ENCODE measurements at regions not wholly inside any gene's neighbourhood (a gene's known extent, or its start where the extent isn't known, plus 50 kb on each side); places are given as distances from the start of the nearest gene placed in this dataset.
"Not testable (repeated sequence)": the region's sequence is repeated elsewhere in the genome, so short reads cannot be mapped to it uniquely, and the experiment has no call there.

GRCh38 chr6:51004380-51004779, 185.7 kb downstream of the TFAP2B start:
- 86% methylated on average over 4 of the region's 4 CpGs for WGBS
- H3K27me3 ChIP-seq (ENCODE audit: control insufficient read depth in 2 of 2, insufficient read depth in 1 of 2, low read length in 1 of 2) = no peaks in the 10 kb centered on the region
- H3K36me3 ChIP-seq (ENCODE audit: control insufficient read depth in 2 of 2, insufficient read depth in 2 of 2, low read length in 1 of 2) = no peaks in the 10 kb centered on the region
- no peak for DNase-seq (ENCODE audit: low read depth in 6 of 9, low spot score in 9 of 9)
- H3K4me1 ChIP-seq (ENCODE audit: control insufficient read depth in 2 of 2, insufficient read depth in 2 of 2, low read length in 2 of 2) = no peaks in the 10 kb centered on the region
- no peaks in the 10 kb centered on the region for H3K9me3 ChIP-seq (ENCODE audit: control insufficient read depth in 2 of 2, insufficient read depth in 1 of 2, low read length in 1 of 2)
- H3K27ac ChIP-seq (ENCODE audit: low read depth in 1 of 2, low read length in 1 of 2) = no peak overlapping the region
- H3K4me3 ChIP-seq (ENCODE audit: low read length in 2 of 2) = no peak overlapping the region

DNA sequence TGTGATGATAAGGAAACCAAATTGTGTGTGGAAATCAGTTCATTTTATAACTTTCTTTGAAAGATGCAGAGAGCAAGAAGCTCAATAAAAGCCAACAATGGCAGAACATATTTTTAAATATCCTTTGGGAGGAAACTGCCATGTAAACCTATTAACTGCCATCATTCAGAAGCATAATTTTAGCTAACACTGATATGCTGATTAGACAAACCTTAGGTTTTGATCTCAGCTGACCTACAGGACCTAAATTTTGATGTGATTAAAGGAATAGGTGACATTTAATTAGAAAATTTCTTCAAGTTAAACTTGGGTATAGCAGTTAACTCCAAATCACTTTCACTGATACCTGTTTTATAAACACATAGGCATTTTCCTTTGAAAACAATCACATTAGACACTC, 187.1 kb downstream of the TFAP2B start:
- no peak for DNase-seq (ENCODE audit: low read depth in 6 of 9, low spot score in 9 of 9)
- no peak overlapping the region for H3K4me3 ChIP-seq (ENCODE audit: low read length in 2 of 2)
- H3K36me3 ChIP-seq (ENCODE audit: control insufficient read depth in 2 of 2, insufficient read depth in 2 of 2, low read length in 1 of 2) = no peaks in the 10 kb centered on the region
- no peaks in the 10 kb centered on the region for H3K27me3 ChIP-seq (ENCODE audit: control insufficient read depth in 2 of 2, insufficient read depth in 1 of 2, low read length in 1 of 2)
- H3K9me3 ChIP-seq (ENCODE audit: control insufficient read depth in 2 of 2, insufficient read depth in 1 of 2, low read length in 1 of 2) = no peaks in the 10 kb centered on the region
- H3K4me1 ChIP-seq (ENCODE audit: control insufficient read depth in 2 of 2, insufficient read depth in 2 of 2, low read length in 2 of 2) = no peaks in the 10 kb centered on the region
- no peak overlapping the region for H3K27ac ChIP-seq (ENCODE audit: low read depth in 1 of 2, low read length in 1 of 2)

DNA sequence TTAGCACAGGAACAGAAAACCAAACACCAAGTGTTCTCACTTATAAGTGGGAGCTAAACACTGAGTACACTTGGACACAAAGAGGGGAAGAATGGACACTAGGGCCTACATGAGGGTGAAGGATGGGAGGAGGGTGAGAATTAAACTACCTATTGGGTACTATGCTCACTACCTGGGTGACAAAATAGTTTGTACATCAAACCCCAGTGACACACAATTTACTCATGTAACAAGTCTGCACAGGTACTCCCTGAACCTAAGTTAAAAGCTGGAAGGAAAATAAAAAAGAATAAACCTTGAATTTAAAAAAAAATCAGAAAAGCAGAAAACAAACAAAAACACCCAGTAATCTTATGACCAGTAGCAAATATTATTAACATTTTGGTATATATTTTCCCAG, 188.6 kb downstream of the TFAP2B start:
- no peaks in the 10 kb centered on the region for H3K36me3 ChIP-seq (ENCODE audit: control insufficient read depth in 2 of 2, insufficient read depth in 2 of 2, low read length in 1 of 2)
- no peak overlapping the region for H3K4me3 ChIP-seq (ENCODE audit: low read length in 2 of 2)
- H3K27ac ChIP-seq (ENCODE audit: low read depth in 1 of 2, low read length in 1 of 2) = no peak overlapping the region
- no peaks in the 10 kb centered on the region for H3K4me1 ChIP-seq (ENCODE audit: control insufficient read depth in 2 of 2, insufficient read depth in 2 of 2, low read length in 2 of 2)
- H3K27me3 ChIP-seq (ENCODE audit: control insufficient read depth in 2 of 2, insufficient read depth in 1 of 2, low read length in 1 of 2) = no peaks in the 10 kb centered on the region
- H3K9me3 ChIP-seq (ENCODE audit: control insufficient read depth in 2 of 2, insufficient read depth in 1 of 2, low read length in 1 of 2) = no peaks in the 10 kb centered on the region
- DNase-seq (ENCODE audit: low read depth in 6 of 9, low spot score in 9 of 9) = no peak

GRCh38 chr6:51008693-51009092, 190.0 kb downstream of the TFAP2B start:
- not testable (repeated sequence) for H3K36me3 ChIP-seq (ENCODE audit: control insufficient read depth in 2 of 2, insufficient read depth in 2 of 2, low read length in 1 of 2); H3K27me3 ChIP-seq (ENCODE audit: control insufficient read depth in 2 of 2, insufficient read depth in 1 of 2, low read length in 1 of 2); H3K4me3 ChIP-seq (ENCODE audit: low read length in 2 of 2); DNase-seq (ENCODE audit: low read depth in 6 of 9, low spot score in 9 of 9); H3K9me3 ChIP-seq (ENCODE audit: control insufficient read depth in 2 of 2, insufficient read depth in 1 of 2, low read length in 1 of 2); H3K4me1 ChIP-seq (ENCODE audit: control insufficient read depth in 2 of 2, insufficient read depth in 2 of 2, low read length in 2 of 2); H3K27ac ChIP-seq (ENCODE audit: low read depth in 1 of 2, low read length in 1 of 2)
- WGBS = 90% methylated on average over 1 of the region's 1 CpG

GRCh38 chr6:51013376-51013775, 194.7 kb downstream of the TFAP2B start:
- no peaks in the 10 kb centered on the region for H3K4me1 ChIP-seq (ENCODE audit: control insufficient read depth in 2 of 2, insufficient read depth in 2 of 2, low read length in 2 of 2)
- no peak for DNase-seq (ENCODE audit: low read depth in 6 of 9, low spot score in 9 of 9)
- no peaks in the 10 kb centered on the region for H3K27me3 ChIP-seq (ENCODE audit: control insufficient read depth in 2 of 2, insufficient read depth in 1 of 2, low read length in 1 of 2)
- H3K27ac ChIP-seq (ENCODE audit: low read depth in 1 of 2, low read length in 1 of 2) = no peak overlapping the region
- H3K36me3 ChIP-seq (ENCODE audit: control insufficient read depth in 2 of 2, insufficient read depth in 2 of 2, low read length in 1 of 2) = no peaks in the 10 kb centered on the region
- no peak overlapping the region for H3K4me3 ChIP-seq (ENCODE audit: low read length in 2 of 2)
- H3K9me3 ChIP-seq (ENCODE audit: control insufficient read depth in 2 of 2, insufficient read depth in 1 of 2, low read length in 1 of 2) = no peaks in the 10 kb centered on the region

- 97% methylated on average over 6 of the region's 6 CpGs for WGBS
- H3K27me3 ChIP-seq (ENCODE audit: control insufficient read depth in 2 of 2, insufficient read depth in 1 of 2, low read length in 1 of 2) = no peaks in the 10 kb centered on the region
- H3K27ac ChIP-seq (ENCODE audit: low read depth in 1 of 2, low read length in 1 of 2) = no peak overlapping the region
- no peak for DNase-seq (ENCODE audit: low read depth in 6 of 9, low spot score in 9 of 9)
- no peaks in the 10 kb centered on the region for H3K4me1 ChIP-seq (ENCODE audit: control insufficient read depth in 2 of 2, insufficient read depth in 2 of 2, low read length in 2 of 2)
- H3K9me3 ChIP-seq (ENCODE audit: control insufficient read depth in 2 of 2, insufficient read depth in 1 of 2, low read length in 1 of 2) = no peaks in the 10 kb centered on the region
- no peaks in the 10 kb centered on the region for H3K36me3 ChIP-seq (ENCODE audit: control insufficient read depth in 2 of 2, insufficient read depth in 2 of 2, low read length in 1 of 2)
- no peak overlapping the region for H3K4me3 ChIP-seq (ENCODE audit: low read length in 2 of 2)
Observed at GRCh38 chr6:51015394-51015793, 196.7 kb downstream of the TFAP2B start.

GRCh38 chr6:51016489-51016888, 197.8 kb downstream of the TFAP2B start:
- no peaks in the 10 kb centered on the region for H3K27me3 ChIP-seq (ENCODE audit: control insufficient read depth in 2 of 2, insufficient read depth in 1 of 2, low read length in 1 of 2)
- H3K9me3 ChIP-seq (ENCODE audit: control insufficient read depth in 2 of 2, insufficient read depth in 1 of 2, low read length in 1 of 2) = no peaks in the 10 kb centered on the region
- H3K4me3 ChIP-seq (ENCODE audit: low read length in 2 of 2) = no peak overlapping the region
- H3K36me3 ChIP-seq (ENCODE audit: control insufficient read depth in 2 of 2, insufficient read depth in 2 of 2, low read length in 1 of 2) = no peaks in the 10 kb centered on the region
- no peaks in the 10 kb centered on the region for H3K4me1 ChIP-seq (ENCODE audit: control insufficient read depth in 2 of 2, insufficient read depth in 2 of 2, low read length in 2 of 2)
- H3K27ac ChIP-seq (ENCODE audit: low read depth in 1 of 2, low read length in 1 of 2) = no peak overlapping the region
- no peak for DNase-seq (ENCODE audit: low read depth in 6 of 9, low spot score in 9 of 9)
- 94% methylated on average over 1 of the region's 1 CpG for WGBS

- no peak for DNase-seq (ENCODE audit: low read depth in 6 of 9, low spot score in 9 of 9)
- no peaks in the 10 kb centered on the region for H3K9me3 ChIP-seq (ENCODE audit: control insufficient read depth in 2 of 2, insufficient read depth in 1 of 2, low read length in 1 of 2)
- H3K36me3 ChIP-seq (ENCODE audit: control insufficient read depth in 2 of 2, insufficient read depth in 2 of 2, low read length in 1 of 2) = no peaks in the 10 kb centered on the region
- 84% methylated on average over 5 of the region's 5 CpGs for WGBS
- no peaks in the 10 kb centered on the region for H3K4me1 ChIP-seq (ENCODE audit: control insufficient read depth in 2 of 2, insufficient read depth in 2 of 2, low read length in 2 of 2)
- no peak overlapping the region for H3K27ac ChIP-seq (ENCODE audit: low read depth in 1 of 2, low read length in 1 of 2)
- no peak overlapping the region for H3K4me3 ChIP-seq (ENCODE audit: low read length in 2 of 2)
- H3K27me3 ChIP-seq (ENCODE audit: control insufficient read depth in 2 of 2, insufficient read depth in 1 of 2, low read length in 1 of 2) = no peaks in the 10 kb centered on the region
Observed at GRCh38 chr6:51019806-51020205, 201.1 kb downstream of the TFAP2B start.

GRCh38 chr6:51021171-51021570, 202.5 kb downstream of the TFAP2B start:
- 85% methylated on average over 3 of the region's 3 CpGs for WGBS
- H3K4me3 ChIP-seq (ENCODE audit: low read length in 2 of 2) = no peak overlapping the region
- DNase-seq (ENCODE audit: low read depth in 6 of 9, low spot score in 9 of 9) = no peak
- no peaks in the 10 kb centered on the region for H3K36me3 ChIP-seq (ENCODE audit: control insufficient read depth in 2 of 2, insufficient read depth in 2 of 2, low read length in 1 of 2)
- no peak overlapping the region for H3K27ac ChIP-seq (ENCODE audit: low read depth in 1 of 2, low read length in 1 of 2)
- H3K9me3 ChIP-seq (ENCODE audit: control insufficient read depth in 2 of 2, insufficient read depth in 1 of 2, low read length in 1 of 2) = no peaks in the 10 kb centered on the region
- H3K4me1 ChIP-seq (ENCODE audit: control insufficient read depth in 2 of 2, insufficient read depth in 2 of 2, low read length in 2 of 2) = no peaks in the 10 kb centered on the region
- H3K27me3 ChIP-seq (ENCODE audit: control insufficient read depth in 2 of 2, insufficient read depth in 1 of 2, low read length in 1 of 2) = no peaks in the 10 kb centered on the region

GRCh38 chr6:51024126-51024525, 205.5 kb downstream of the TFAP2B start:
- H3K4me1 ChIP-seq (ENCODE audit: control insufficient read depth in 2 of 2, insufficient read depth in 2 of 2, low read length in 2 of 2) = no peaks in the 10 kb centered on the region
- H3K36me3 ChIP-seq (ENCODE audit: control insufficient read depth in 2 of 2, insufficient read depth in 2 of 2, low read length in 1 of 2) = no peaks in the 10 kb centered on the region
- 97% methylated on average over 3 of the region's 3 CpGs for WGBS
- DNase-seq (ENCODE audit: low read depth in 6 of 9, low spot score in 9 of 9) = no peak
- no peak overlapping the region for H3K4me3 ChIP-seq (ENCODE audit: low read length in 2 of 2)
- no peaks in the 10 kb centered on the region for H3K27me3 ChIP-seq (ENCODE audit: control insufficient read depth in 2 of 2, insufficient read depth in 1 of 2, low read length in 1 of 2)
- H3K27ac ChIP-seq (ENCODE audit: low read depth in 1 of 2, low read length in 1 of 2) = no peak overlapping the region
- no peaks in the 10 kb centered on the region for H3K9me3 ChIP-seq (ENCODE audit: control insufficient read depth in 2 of 2, insufficient read depth in 1 of 2, low read length in 1 of 2)

Measured in thymus (tissue), 11 donors.